ENCODE measurements at regions not wholly inside any gene's neighbourhood (a gene's known extent, or its start where the extent isn't known, plus 50 kb on each side); places are given as distances from the start of the nearest gene placed in this dataset.

GRCh38 chr9:117979914-117980313, 275.7 kb downstream of the TLR4 start:
- TF ChIP-seq SRF (IDR thresholded peaks at IDR 0.05; ENCODE audit: low read depth in 2 of 2, low read length in 2 of 2): no peak
- TF ChIP-seq, protein P1, sequence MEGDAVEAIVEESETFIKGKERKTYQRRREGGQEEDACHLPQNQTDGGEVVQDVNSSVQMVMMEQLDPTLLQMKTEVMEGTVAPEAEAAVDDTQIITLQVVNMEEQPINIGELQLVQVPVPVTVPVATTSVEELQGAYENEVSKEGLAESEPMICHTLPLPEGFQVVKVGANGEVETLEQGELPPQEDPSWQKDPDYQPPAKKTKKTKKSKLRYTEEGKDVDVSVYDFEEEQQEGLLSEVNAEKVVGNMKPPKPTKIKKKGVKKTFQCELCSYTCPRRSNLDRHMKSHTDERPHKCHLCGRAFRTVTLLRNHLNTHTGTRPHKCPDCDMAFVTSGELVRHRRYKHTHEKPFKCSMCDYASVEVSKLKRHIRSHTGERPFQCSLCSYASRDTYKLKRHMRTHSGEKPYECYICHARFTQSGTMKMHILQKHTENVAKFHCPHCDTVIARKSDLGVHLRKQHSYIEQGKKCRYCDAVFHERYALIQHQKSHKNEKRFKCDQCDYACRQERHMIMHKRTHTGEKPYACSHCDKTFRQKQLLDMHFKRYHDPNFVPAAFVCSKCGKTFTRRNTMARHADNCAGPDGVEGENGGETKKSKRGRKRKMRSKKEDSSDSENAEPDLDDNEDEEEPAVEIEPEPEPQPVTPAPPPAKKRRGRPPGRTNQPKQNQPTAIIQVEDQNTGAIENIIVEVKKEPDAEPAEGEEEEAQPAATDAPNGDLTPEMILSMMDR (IDR thresholded peaks at IDR 0.05 in 2 of 3, conservative IDR thresholded peaks at IDR 0.05 in 1 of 3; ENCODE audit: control insufficient read depth in 2 of 3, extremely low read depth in 1 of 3, insufficient read depth in 1 of 3, low read depth in 3 of 3, low read length in 3 of 3): no peak
- no peak for TF ChIP-seq HDAC2 (IDR thresholded peaks at IDR 0.05)
- TF ChIP-seq JUNB (IDR thresholded peaks at IDR 0.05): no peak
- no peak for TF ChIP-seq ZSCAN29 (IDR thresholded peaks at IDR 0.05)
- no peak for TF ChIP-seq SMAD1 (IDR thresholded peaks at IDR 0.05; ENCODE audit: low read depth, partially characterized antibody)
- no peak for TF ChIP-seq JUND (IDR thresholded peaks at IDR 0.05; ENCODE audit: low read depth, low read length)
- no peak for TF ChIP-seq ATF7 (IDR thresholded peaks at IDR 0.05; ENCODE audit: low read depth)
- TF ChIP-seq RAD21 (IDR thresholded peaks at IDR 0.05; ENCODE audit: insufficient read depth, low read depth, low read length): no peak
- no peak for TF ChIP-seq BHLHE40 (IDR thresholded peaks at IDR 0.05; ENCODE audit: borderline replicate concordance in 1 of 2, low read depth in 2 of 2, low read length in 1 of 2)

Measured in GM12878 (cell line).